GM12891 (cell line): ENCODE measurements at regions not wholly inside any gene's neighbourhood (a gene's known extent, or its start where the extent isn't known, plus 50 kb on each side); places are given as distances from the start of the nearest gene placed in this dataset.

Experiments used
- POLR2A ChIP-seq: IDR thresholded peaks from 2 replicates; pipeline ENCODE4 v1.6.1; 2011; ENCODE audit warnings: low read depth, low read length, control low read depth
- POLR2AphosphoS5 ChIP-seq: IDR thresholded peaks from 2 replicates; pipeline ENCODE4 v1.6.1; 2011; ENCODE audit warnings: low read depth, low read length, control low read depth
- POU2F2 ChIP-seq: IDR thresholded peaks from 2 replicates; pipeline ENCODE4 v1.6.1; 2011; ENCODE audit warnings: low read depth, mild to moderate bottlenecking, control low read depth, low read length, moderate library complexity
- SPI1 ChIP-seq: IDR thresholded peaks from 2 replicates; pipeline ENCODE4 v1.6.1; 2011; ENCODE audit warnings: low read depth, low read length, control low read depth

DNA sequence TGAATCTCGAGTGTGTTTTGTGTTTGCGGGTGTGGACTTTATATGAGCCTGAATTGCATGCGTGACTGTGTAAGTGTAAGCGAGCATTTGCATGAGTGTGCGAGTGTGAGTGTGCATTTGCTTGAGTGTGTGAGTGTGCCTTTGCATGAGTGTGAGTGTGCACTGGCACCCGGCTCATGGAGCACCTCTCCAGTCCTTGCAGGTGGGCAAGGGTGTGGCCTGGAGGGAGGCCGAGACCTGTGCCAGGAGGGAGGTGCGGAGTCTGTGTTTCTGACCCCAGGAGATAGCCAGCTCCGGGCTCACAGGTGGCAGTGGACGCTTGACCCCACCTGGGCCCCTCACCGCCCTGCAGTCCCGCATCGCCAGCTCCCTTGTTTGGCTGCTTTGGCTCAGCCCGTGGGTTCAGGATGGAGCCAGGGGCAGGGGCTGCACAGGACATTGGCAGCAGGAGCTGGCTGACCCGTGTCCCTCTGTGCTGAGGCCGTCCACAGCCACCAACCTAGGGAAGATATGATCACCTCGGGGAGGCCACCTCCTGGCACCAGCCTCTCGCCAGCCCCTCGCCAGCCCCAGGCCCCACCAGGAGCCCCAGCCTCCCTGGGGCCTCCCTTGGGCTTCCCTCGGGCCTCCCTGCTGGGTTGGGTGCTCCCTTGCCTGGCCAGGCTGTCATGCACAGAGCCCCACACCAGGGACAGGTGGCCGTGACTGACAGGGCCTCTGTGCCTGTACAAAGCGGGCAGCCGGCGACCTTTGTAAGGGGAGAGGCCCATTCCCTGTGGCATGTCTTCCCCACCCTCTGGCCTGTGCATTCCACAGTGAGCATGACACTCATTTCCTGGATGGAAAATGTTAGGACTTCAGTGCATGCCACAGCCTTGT, 81.6 kb downstream of the PTGR3 start:
- TF ChIP-seq POU2F2 (no peak), POLR2A (no peak), POLR2AphosphoS5 (no peak), SPI1 (no peak)
